ENCODE measurements at regions not wholly inside any gene's neighbourhood (a gene's known extent, or its start where the extent isn't known, plus 50 kb on each side); places are given as distances from the start of the nearest gene placed in this dataset.

DNA sequence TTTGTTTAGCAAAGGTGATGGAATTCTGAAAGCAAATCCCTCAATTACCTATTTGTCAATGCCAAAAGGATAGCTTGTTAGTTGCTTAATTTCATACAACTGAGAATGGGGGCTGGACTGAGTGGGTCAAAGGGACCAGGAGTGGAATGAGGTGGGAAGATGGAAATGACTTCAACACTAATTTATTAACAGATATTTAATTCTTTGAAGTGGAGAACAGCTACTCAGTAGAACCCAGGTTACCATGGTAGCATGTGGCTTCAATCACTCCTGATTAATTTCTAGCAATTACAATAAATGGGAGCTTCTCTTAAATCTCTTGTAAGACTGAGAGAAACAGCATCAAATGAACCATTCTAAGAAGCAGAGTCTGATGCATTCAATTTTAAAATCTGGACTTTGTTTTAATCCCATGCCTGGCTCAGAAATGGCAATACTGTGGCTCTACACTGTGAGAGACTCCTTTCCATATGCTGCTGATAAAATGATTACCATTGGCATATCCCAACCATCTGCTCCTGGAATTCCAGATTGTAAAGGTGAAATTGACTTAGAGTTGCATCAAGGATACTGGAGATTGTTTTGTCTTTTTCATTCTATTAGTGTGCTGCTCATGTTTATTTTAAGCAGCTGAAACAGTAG, 607.8 kb downstream of the SNAPC1 start:
- no peak for DNase-seq
- in situ Hi-C loops (cut with HindIII; ENCODE audit: low pct_ligation_motif_present, low pct_unique_long_range_greater_than_20kb, low sequenced_read_pairs) = no loop called here

DNA sequence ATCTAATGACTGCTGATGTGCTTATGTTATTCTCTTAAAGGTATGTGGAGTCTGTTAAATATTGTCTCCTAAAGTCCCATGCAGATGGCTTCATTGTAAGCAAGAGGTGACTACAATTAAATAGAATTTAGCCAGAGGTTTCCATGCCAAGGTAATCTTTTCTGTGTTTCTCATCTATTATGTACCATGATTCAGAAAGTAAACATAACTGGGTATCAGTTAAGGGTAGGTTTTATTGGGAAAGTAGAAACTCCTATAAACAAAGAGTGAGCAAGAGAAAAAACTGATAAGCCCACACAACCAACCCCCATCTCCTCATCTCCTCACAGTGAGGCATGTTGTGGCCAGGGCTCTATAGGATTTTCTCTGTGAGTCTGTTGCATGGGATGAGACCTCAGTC, 611.7 kb downstream of the SNAPC1 start:
- in situ Hi-C loops (cut with HindIII; ENCODE audit: low pct_ligation_motif_present, low pct_unique_long_range_greater_than_20kb, low sequenced_read_pairs) = no loop called here
- DNase-seq = no peak

DNA sequence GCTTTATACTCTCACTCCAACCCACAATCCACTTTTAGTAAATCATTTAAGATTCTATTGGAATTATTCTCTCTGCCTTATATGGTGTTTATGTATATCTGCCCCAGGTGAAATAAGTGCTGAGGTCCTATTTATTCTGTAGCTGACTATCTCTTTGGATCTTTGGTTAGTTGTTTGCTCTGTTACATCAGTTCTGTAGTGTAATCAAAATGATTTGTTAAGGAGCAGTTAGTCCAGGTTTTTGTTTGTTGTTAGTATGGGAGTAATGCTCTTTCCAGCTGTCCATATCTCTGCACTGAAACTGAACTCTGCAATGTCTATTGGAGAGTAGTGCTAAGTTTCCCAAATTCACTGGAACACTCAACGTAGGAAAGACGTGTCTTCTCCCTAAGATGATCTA, 615.8 kb downstream of the SNAPC1 start:
- in situ Hi-C loops (cut with HindIII; ENCODE audit: low pct_ligation_motif_present, low pct_unique_long_range_greater_than_20kb, low sequenced_read_pairs) = no loop called here
- no peak for DNase-seq

DNA sequence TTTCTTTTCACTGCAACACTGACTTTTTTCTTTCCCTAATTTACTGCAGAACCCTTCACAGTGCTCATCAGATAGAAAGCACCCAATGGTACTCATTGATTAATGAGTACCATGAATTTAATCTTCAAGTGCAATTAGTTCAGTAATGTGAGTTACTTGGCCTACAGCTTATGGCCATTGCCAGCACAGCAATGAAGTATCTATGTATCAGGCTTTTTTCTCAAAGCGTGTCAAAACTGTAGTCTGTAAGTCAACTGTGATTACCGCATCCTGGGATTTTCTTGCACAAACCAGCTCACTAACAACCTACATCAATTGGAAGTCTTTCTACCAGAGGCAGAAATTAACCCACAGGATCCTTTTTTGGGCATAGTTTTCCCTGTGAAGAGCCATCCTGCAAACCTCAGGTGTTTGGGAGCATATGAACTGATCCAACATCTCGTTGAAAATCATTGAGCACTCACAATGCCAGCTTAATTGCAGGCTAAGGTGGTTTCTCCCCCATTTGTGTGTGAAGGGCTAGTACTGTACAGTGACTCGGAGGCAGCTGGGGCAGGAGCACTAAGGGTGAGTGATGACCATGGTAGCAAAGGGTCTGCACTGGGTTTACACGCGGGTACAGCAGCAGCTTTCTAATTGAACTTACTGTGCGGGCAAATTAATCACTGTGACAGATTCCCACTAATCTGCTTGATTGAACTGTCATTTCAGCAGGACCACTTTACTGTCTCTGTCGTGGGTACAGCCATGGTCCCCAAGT, 619.3 kb downstream of the SNAPC1 start:
- in situ Hi-C loops (cut with HindIII; ENCODE audit: low pct_ligation_motif_present, low pct_unique_long_range_greater_than_20kb, low sequenced_read_pairs) = no loop called here
- DNase-seq = no peak

DNA sequence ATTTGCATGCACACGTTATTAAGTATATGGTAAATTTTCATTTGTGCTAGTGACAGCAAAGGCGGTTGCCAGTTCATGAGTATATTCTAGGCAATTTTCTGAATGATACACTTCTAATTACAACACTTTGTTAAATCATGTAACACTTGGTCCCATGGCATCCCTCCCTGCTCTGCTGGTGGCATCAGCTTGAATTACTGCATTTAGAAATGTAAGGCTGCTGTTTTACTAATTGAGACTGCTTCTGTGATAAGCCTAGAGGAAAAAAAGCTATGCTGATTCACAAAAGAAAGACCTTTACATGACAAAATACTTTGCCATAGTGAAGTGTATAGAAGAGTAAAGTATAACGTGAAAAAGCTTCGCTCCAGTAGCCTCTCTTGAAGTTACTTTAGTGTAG, 636.1 kb downstream of the KCNH5 start:
- no peak for DNase-seq
- in situ Hi-C loops (cut with HindIII; ENCODE audit: low pct_ligation_motif_present, low pct_unique_long_range_greater_than_20kb, low sequenced_read_pairs) = no loop called here

DNA sequence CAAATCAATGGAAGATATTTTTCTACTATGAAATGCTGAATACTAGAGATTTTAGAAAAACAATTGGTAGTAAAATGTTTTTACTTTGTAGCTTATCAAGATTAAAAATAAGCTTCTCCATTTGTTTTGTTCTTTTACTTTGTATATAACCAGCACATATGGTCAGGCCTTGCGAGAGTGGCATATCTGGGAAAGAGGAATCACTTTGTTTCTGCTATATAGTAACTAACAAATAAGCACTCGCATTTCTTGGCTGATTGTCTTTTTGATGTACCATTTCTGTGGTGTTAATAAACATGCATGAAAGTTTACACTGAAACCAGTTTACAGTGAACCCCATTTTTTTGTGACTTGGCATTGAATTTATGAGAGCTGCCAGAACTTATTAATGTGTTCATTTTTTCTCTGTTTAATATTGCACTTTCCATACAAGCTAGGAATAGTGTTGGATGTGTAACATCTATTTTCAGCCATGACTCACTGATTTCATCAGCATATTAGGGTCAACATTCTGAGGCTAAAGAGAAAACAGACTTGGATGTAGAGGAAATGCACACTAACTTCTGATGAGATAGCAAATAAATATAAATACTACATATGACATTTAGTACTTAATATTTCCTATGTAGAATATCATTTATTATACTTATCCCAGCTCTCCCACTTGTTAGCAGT, 635.5 kb downstream of the KCNH5 start:
- no peak for DNase-seq
- in situ Hi-C loops (cut with HindIII; ENCODE audit: low pct_ligation_motif_present, low pct_unique_long_range_greater_than_20kb, low sequenced_read_pairs) = no loop called here

DNA sequence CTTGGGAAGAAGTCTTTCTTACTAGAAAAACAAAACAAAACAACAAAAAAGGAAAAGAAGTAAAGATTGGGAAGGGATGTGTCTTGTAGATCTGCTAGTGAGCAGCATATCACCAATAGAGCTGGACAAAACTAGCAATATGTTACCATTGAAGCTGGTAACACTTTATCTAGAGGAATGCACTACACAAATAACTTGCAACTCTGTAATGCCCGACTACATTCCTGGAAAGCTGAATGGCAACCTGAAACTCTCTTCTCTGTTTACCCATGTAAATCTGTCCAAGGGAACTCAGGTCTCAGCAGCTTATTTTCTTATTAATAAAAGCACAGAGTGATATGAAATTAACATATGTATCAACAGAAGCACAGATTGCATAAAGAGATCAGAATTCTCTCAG, 624.4 kb downstream of the KCNH5 start:
- no peak for DNase-seq
- in situ Hi-C loops (cut with HindIII; ENCODE audit: low pct_ligation_motif_present, low pct_unique_long_range_greater_than_20kb, low sequenced_read_pairs) = no loop called here

DNA sequence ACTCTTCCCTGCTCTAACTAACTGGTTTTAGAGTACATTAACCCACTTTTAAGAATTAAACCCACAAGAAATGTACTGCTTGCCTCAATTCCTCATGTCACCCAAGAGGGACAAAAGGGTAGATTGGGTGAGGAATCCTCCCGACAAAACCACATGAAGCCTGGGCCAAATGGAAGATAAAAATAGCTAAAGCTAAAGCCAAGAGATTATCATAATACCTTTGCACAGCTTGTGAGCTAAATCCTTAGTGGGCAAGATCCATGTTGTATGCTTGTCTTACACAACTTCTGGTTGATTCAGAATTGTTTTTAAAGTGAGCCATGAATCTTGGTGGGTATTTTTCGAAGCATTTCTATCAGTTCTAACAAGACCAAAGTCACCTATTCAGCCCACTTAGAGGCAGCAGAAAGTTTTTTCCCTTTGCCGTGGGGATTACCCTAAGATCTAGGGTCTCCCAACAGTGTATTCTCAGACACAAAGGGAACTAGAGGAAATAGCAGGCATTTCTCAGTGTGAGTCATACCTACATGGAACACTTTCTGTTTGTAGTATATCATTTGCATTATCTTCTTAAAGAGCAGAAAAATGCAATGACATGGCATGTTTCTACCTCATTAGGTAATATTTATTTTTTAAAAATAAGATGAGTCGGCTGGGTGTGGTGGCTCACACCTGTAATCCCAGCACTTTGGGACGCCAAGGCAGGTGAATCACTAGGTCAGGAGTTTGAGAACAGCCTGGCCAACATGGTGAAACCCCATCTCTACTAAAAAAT, 616.6 kb downstream of the KCNH5 start:
- in situ Hi-C loops (cut with HindIII; ENCODE audit: low pct_ligation_motif_present, low pct_unique_long_range_greater_than_20kb, low sequenced_read_pairs) = no loop called here
- DNase-seq = no peak

DNA sequence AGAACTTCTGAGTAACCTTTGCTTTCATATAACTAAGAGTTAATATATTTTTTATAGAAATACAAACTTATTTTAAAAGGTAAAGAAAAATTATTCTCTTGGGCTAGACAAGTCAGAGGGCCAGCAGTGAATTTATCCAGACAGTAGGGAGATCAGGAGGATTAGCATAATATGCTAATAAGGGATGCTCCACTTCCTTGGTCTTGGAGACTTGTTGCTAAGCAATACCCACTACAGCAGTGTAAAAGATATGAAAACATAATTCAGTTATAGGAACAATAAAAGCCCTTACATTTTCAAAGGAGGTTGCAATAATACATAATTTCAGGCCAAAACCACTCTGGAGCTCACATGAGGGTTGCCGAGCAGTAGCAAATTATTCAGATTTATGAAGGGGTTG, 615.6 kb downstream of the KCNH5 start:
- in situ Hi-C loops (cut with HindIII; ENCODE audit: low pct_ligation_motif_present, low pct_unique_long_range_greater_than_20kb, low sequenced_read_pairs) = no loop called here
- DNase-seq = no peak

DNA sequence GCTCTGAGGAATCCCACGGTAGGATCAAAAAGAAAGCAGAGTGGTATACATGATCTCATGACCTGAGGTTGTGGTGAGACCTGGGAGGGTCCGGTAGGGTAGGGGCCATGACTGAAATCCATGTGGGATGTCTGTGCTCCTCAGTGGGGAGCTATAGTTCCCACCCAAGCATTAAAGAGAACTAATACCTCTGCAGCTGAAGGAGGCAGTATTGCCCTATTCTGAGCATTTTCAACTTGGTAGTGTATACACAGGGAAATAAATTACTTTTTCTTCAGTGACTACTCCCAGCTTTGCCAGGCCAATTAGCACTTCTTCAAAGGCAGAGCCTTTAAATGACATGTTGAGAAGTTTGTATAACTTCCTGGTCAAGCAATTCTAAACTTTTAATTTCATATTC, 613.8 kb downstream of the KCNH5 start:
- DNase-seq = no peak
- in situ Hi-C loops (cut with HindIII; ENCODE audit: low pct_ligation_motif_present, low pct_unique_long_range_greater_than_20kb, low sequenced_read_pairs) = no loop called here

DNA sequence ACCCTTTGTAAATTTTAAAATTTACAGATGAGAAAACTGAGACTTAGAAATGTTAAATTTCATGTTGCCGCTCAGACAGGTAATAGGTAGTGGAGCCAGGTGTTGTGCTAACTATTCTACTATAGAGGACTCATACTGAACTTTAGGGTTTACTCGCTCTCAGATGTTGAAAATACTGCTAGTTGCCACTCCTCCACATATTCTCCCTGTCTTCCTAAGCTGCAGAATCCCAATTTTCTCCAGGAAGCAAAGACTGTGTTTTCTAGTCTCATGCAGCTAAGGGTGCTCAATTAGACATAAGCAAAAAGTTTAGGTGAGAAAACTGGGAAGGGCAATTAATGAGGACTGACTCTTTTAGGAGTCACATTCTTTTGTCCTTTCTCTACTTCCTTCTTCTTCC, 612.3 kb downstream of the KCNH5 start:
- in situ Hi-C loops (cut with HindIII; ENCODE audit: low pct_ligation_motif_present, low pct_unique_long_range_greater_than_20kb, low sequenced_read_pairs) = no loop called here
- DNase-seq = no peak

DNA sequence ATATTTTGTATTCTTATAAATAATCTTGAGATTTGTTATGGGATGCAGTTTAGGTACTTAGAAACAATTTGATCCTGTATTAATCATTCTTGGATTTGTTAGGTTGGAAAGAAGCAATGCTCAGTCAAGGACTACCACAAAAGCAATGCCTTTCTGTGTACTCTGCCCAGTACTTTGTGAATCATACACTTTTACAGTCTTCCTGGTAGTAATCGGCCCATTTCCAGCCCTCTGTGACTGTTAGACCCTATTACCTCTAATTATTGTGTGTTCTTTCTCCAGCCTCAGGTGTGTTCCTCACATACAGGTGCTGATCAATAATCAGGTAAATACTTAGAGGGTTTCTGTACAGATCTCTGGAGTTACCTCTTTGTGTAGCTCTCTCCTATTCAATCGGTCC, 609.0 kb downstream of the KCNH5 start:
- in situ Hi-C loops (cut with HindIII; ENCODE audit: low pct_ligation_motif_present, low pct_unique_long_range_greater_than_20kb, low sequenced_read_pairs) = no loop called here
- no peak for DNase-seq

DNA sequence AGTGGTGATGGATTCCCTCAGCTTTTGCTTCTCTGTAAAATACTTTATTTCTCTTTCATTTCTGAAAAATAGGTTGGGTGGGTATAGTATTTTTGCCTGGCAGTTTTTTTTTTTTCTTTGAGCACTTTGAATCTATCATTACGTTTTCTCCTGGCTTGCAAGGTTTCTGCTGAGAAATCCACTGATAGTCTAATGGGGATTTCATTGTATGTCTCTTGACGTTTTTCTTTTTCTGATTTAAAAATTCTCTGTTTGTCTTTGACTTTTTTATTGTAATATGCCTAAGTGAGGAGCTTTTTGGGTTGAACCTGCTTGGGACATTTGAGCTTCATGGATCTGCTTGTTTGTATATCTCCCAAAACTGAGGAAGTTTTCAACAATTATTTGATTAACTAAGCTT, 606.0 kb downstream of the KCNH5 start:
- in situ Hi-C loops (cut with HindIII; ENCODE audit: low pct_ligation_motif_present, low pct_unique_long_range_greater_than_20kb, low sequenced_read_pairs) = no loop called here
- DNase-seq = no peak

DNA sequence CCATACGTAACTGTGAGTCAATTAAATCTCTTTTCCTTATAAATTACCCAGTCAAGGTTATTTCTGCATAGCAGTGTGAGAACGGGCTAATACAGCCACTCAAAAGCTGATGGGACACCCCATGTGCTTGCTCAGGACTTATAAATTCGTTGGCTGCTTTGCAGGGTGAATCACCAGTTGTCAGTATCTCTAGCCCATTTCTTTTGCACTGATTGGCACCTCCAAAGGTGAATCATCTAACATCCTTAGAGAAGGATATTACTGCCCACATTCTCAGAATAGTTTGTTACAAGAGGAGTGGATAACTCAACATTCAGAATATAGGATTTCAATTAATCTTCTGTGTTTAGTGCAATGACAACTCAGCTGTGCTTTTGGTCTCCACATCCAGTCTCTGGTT, 601.5 kb downstream of the KCNH5 start:
- DNase-seq = peak; percentile 17
- in situ Hi-C loops (cut with HindIII; ENCODE audit: low pct_ligation_motif_present, low pct_unique_long_range_greater_than_20kb, low sequenced_read_pairs) = no loop called here

DNA sequence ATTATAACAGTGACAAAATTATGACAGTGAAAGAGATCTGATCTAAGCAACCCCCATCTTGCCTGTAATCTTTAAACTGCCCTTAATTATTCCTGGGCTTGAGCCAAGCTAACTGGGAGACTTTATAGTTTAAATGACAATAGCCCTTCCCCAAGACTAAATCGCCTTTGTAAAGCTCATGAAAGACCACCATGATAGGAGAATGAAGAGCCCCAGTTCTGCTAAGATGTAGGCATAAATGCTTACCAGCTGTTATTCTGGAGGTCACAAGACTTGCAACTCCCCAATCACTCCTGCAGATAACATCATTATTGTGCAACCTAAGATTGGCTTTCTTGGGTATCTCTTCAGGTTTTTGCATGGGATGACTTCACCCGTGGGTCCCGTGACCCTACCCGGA, 599.7 kb downstream of the KCNH5 start:
- DNase-seq = no peak
- in situ Hi-C loops (cut with HindIII; ENCODE audit: low pct_ligation_motif_present, low pct_unique_long_range_greater_than_20kb, low sequenced_read_pairs) = no loop called here

DNA sequence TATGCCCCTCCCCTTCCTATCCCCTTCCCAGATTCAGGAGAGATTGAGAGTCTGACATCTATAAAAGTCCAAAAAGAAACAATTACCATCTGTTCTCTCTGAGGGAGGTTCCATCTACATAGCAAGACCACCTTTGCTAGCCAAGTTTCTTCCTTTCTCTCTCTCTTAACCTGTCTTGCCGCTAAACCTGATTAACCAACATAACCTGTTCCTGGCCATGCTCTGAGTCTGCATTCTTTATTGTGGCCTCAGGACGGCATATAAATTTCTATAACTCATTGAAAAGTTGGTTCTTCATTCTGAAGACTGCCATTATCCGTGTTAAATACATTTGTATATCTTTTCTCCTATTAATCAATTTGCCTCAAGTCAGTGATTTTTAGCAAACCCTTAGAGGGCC, 594.0 kb downstream of the KCNH5 start:
- in situ Hi-C loops (cut with HindIII; ENCODE audit: low pct_ligation_motif_present, low pct_unique_long_range_greater_than_20kb, low sequenced_read_pairs) = no loop called here
- no peak for DNase-seq

DNA sequence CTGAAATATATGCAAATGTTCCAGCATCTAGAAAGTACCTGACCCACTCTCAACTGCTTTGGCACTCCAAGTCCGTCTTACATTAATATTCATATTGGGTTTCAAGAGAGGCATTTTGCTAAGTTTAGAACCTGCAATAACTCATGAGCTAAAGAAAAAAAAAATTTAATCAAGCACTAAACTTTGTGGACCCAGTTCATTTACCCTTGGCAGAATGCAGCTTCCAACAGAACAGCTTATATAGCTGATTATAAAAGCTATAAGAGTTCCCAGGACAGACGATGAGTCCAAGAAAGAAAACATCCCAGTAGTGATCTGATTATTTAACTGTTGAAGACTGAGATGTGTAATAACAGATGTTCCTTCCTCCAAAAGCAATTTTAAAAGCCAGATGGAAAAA, 592.0 kb downstream of the KCNH5 start:
- DNase-seq = no peak
- in situ Hi-C loops (cut with HindIII; ENCODE audit: low pct_ligation_motif_present, low pct_unique_long_range_greater_than_20kb, low sequenced_read_pairs) = no loop called here

DNA sequence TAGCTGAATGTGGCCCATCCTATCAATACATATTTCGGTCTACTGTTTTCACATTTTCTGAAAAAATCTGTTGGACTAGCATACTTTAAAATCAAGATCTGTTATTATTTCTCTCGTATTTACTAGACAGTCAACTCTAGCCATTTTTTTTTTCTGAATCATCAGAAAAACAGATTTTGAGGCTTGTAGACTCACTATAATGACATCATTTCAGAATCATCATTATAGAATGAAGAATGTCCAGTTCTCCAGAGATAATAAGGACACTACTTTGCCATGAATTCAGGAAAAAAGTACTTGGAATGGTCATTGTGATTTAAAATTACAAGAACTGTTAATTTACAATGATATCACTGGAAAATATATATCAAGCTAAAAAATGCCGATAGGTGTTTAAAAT, 589.8 kb downstream of the KCNH5 start:
- DNase-seq = no peak
- in situ Hi-C loops (cut with HindIII; ENCODE audit: low pct_ligation_motif_present, low pct_unique_long_range_greater_than_20kb, low sequenced_read_pairs) = no loop called here

DNA sequence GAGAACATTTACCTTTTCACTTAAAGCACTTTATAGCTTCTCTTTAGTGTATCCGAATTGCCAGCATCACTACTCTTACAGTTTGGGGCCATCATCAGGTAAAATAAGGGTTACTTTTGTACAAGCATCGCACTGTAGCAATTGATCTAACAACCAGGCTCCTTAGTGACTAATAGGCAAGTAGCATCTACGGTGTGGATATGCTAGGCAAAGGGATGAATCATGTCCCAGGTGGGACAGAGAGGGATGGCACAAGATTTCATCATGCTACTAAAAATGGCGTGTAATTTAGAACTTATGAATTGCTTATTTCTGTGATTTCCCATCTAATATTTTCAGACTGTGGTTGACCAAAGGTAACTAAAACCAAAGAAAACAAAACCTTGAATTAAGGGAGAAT, 582.3 kb downstream of the KCNH5 start:
- in situ Hi-C loops (cut with HindIII; ENCODE audit: low pct_ligation_motif_present, low pct_unique_long_range_greater_than_20kb, low sequenced_read_pairs) = no loop called here
- no peak for DNase-seq
